Skeletal muscle satellite cell (primary cell): ENCODE measurements at regions not wholly inside any gene's neighbourhood (a gene's known extent, or its start where the extent isn't known, plus 50 kb on each side); places are given as distances from the start of the nearest gene placed in this dataset.

Experiments used
- H3K27me3 ChIP-seq: 2 replicates; pipeline ENCODE4 v1.7.0; 2013; ENCODE audit warnings: low read length; ENCODE audit not compliant: control insufficient read depth, insufficient read depth
- H3K36me3 ChIP-seq: 2 replicates; pipeline ENCODE4 v1.7.0; 2013; ENCODE audit warnings: mild to moderate bottlenecking, control low read depth, low read length; ENCODE audit not compliant: insufficient read depth
- H3K4me1 ChIP-seq: 2 replicates; pipeline ENCODE4 v1.7.0; 2013; ENCODE audit warnings: low read length; ENCODE audit not compliant: control insufficient read depth, insufficient read depth
- H3K4me2 ChIP-seq: 2 replicates; pipeline ENCODE4 v1.7.0; 2013; ENCODE audit warnings: mild to moderate bottlenecking, low read length
- H3K4me3 ChIP-seq: 2 replicates; pipeline ENCODE4 v1.7.0; 2013; ENCODE audit warnings: low read length
- H3K9ac ChIP-seq: 2 replicates; pipeline ENCODE4 v1.7.0; 2013; ENCODE audit warnings: mild to moderate bottlenecking, low read depth, low read length, moderate library complexity
- H3K9me3 ChIP-seq: replicated peaks from 2 replicates; pipeline ENCODE4 v1.7.0; 2013; ENCODE audit warnings: mild to moderate bottlenecking, control low read depth, low read length

- no peak overlapping the region for H3K4me2 ChIP-seq
- no peaks in the 10 kb centered on the region for H3K9me3 ChIP-seq
- no peaks in the 10 kb centered on the region for H3K27me3 ChIP-seq
- no peak overlapping the region for H3K4me3 ChIP-seq
- H3K4me1 ChIP-seq, result no peaks in the 10 kb centered on the region
- no peak overlapping the region for H3K9ac ChIP-seq
- no peaks in the 10 kb centered on the region for H3K36me3 ChIP-seq
Measured at GRCh38 chr10:108894402-108895301, 1028.7 kb downstream of the XPNPEP1 start.

- H3K9ac ChIP-seq, result no peak overlapping the region
- H3K36me3 ChIP-seq, result no peaks in the 10 kb centered on the region
- H3K4me1 ChIP-seq, result no peaks in the 10 kb centered on the region
- H3K4me3 ChIP-seq, result no peak overlapping the region
- H3K27me3 ChIP-seq, result no peaks in the 10 kb centered on the region
- H3K4me2 ChIP-seq, result no peak overlapping the region
- H3K9me3 ChIP-seq, result no peaks in the 10 kb centered on the region
Measured at GRCh38 chr10:108877095-108877561, 1046.2 kb downstream of the XPNPEP1 start.

- no peaks in the 10 kb centered on the region for H3K9me3 ChIP-seq
- no peaks in the 10 kb centered on the region for H3K36me3 ChIP-seq
- H3K9ac ChIP-seq, result no peak overlapping the region
- no peaks in the 10 kb centered on the region for H3K4me1 ChIP-seq
- H3K27me3 ChIP-seq, result no peaks in the 10 kb centered on the region
- H3K4me2 ChIP-seq, result no peak overlapping the region
- H3K4me3 ChIP-seq, result no peak overlapping the region
Measured at GRCh38 chr10:108872854-108873253, 1050.5 kb downstream of the XPNPEP1 start.

GRCh38 chr10:108868881-108869280 lies 1054.4 kb downstream of the XPNPEP1 start:
- no peaks in the 10 kb centered on the region for H3K27me3 ChIP-seq
- no peak overlapping the region for H3K4me3 ChIP-seq
- H3K4me2 ChIP-seq, result no peak overlapping the region
- no peaks in the 10 kb centered on the region for H3K4me1 ChIP-seq
- H3K9ac ChIP-seq, result no peak overlapping the region
- H3K36me3 ChIP-seq, result no peaks in the 10 kb centered on the region
- H3K9me3 ChIP-seq, result no peaks in the 10 kb centered on the region

GRCh38 chr10:108862676-108863350 lies 1060.5 kb downstream of the XPNPEP1 start:
- Histone ChIP-seq H3K36me3 (no peaks in the 10 kb centered on the region), H3K4me2 (no peak overlapping the region), H3K4me3 (no peak overlapping the region), H3K4me1 (no peaks in the 10 kb centered on the region), H3K9me3 (no peaks in the 10 kb centered on the region), H3K27me3 (no peaks in the 10 kb centered on the region), H3K9ac (no peak overlapping the region)

- Histone ChIP-seq H3K4me1 (no peaks in the 10 kb centered on the region), H3K9ac (no peak overlapping the region), H3K4me2 (no peak overlapping the region), H3K9me3 (no peaks in the 10 kb centered on the region), H3K36me3 (no peaks in the 10 kb centered on the region), H3K27me3 (no peaks in the 10 kb centered on the region), H3K4me3 (no peak overlapping the region)
Measured at GRCh38 chr10:108861181-108861754, 1062.0 kb downstream of the XPNPEP1 start.

GRCh38 chr10:108852211-108852610 lies 1071.1 kb downstream of the XPNPEP1 start:
- Histone ChIP-seq H3K4me3 (no peak overlapping the region), H3K9me3 (no peaks in the 10 kb centered on the region), H3K9ac (no peak overlapping the region), H3K4me2 (no peak overlapping the region), H3K27me3 (no peaks in the 10 kb centered on the region), H3K36me3 (no peaks in the 10 kb centered on the region), H3K4me1 (no peaks in the 10 kb centered on the region)

- no peaks in the 10 kb centered on the region for H3K9me3 ChIP-seq
- H3K4me1 ChIP-seq, result no peaks in the 10 kb centered on the region
- no peak overlapping the region for H3K4me3 ChIP-seq
- no peaks in the 10 kb centered on the region for H3K36me3 ChIP-seq
- no peaks in the 10 kb centered on the region for H3K27me3 ChIP-seq
- H3K4me2 ChIP-seq, result no peak overlapping the region
- H3K9ac ChIP-seq, result no peak overlapping the region
Measured at GRCh38 chr10:108850138-108850854, 1073.0 kb downstream of the XPNPEP1 start.

- Histone ChIP-seq H3K9me3 (no peaks in the 10 kb centered on the region), H3K4me3 (no peak overlapping the region), H3K4me1 (no peaks in the 10 kb centered on the region), H3K27me3 (no peaks in the 10 kb centered on the region), H3K36me3 (no peaks in the 10 kb centered on the region), H3K9ac (no peak overlapping the region), H3K4me2 (no peak overlapping the region)
Measured at GRCh38 chr10:108849688-108850087, 1073.6 kb downstream of the XPNPEP1 start.

GRCh38 chr10:108849186-108849585 lies 1074.1 kb downstream of the XPNPEP1 start:
- H3K4me2 ChIP-seq, result no peak overlapping the region
- H3K9ac ChIP-seq, result no peak overlapping the region
- H3K36me3 ChIP-seq, result no peaks in the 10 kb centered on the region
- no peak overlapping the region for H3K4me3 ChIP-seq
- no peaks in the 10 kb centered on the region for H3K9me3 ChIP-seq
- H3K4me1 ChIP-seq, result no peaks in the 10 kb centered on the region
- no peaks in the 10 kb centered on the region for H3K27me3 ChIP-seq

- Histone ChIP-seq H3K36me3 (no peaks in the 10 kb centered on the region), H3K4me3 (no peak overlapping the region), H3K9me3 (no peaks in the 10 kb centered on the region)
Measured at GRCh38 chr10:108848046-108848445, 1075.3 kb downstream of the XPNPEP1 start.

More at GRCh38 chr10:108848046-108848445, 1075.3 kb downstream of the XPNPEP1 start:
- H3K27me3 ChIP-seq, result no peaks in the 10 kb centered on the region
- H3K9ac ChIP-seq, result no peak overlapping the region
- no peaks in the 10 kb centered on the region for H3K4me1 ChIP-seq
- no peak overlapping the region for H3K4me2 ChIP-seq
